WTC11 (cell line): ENCODE measurements at regions not wholly inside any gene's neighbourhood (a gene's known extent, or its start where the extent isn't known, plus 50 kb on each side); places are given as distances from the start of the nearest gene placed in this dataset.

Source experiments
- ATAC-seq: fragments of 200-7000 bp; cut with Tn5 transposase; 2 replicates; pipeline ENCODE4 v1.10.0; 2021; ENCODE audit warnings: mild to moderate bottlenecking, moderate library complexity
- CTCF ChIA-PET: fragments of 300-600 bp; sonication (Branson Sonifier 250); formaldehyde crosslinking; loops from one replicate; lab custom pipeline; 2021; ENCODE audit warnings: antibody characterized with exemption; lab: Charles Lee
- POLR2A ChIA-PET: fragments of 350-600 bp; sonication (Branson Sonifier 250); formaldehyde crosslinking; loops from one replicate; lab custom pipeline; 2021; ENCODE audit warnings: antibody characterized with exemption; lab: Charles Lee
- DNase-seq: peaks from one replicate; pipeline ENCODE4 v3.0.0; 2021; ENCODE audit warnings: low spot score
- H3K27ac Mint-ChIP-seq: 2 replicates; pipeline ENCODE4 v1.8.0; 2021; ENCODE audit warnings: mixed read lengths
- H3K27me3 Mint-ChIP-seq: 2 replicates; pipeline ENCODE4 v1.8.0; 2021; ENCODE audit warnings: low read depth, mild to moderate bottlenecking, moderate library complexity, mixed read lengths
- H3K36me3 Mint-ChIP-seq: 2 replicates; pipeline ENCODE4 v1.8.0; 2021; ENCODE audit warnings: mixed read lengths
- H3K4me1 Mint-ChIP-seq: 2 replicates; pipeline ENCODE4 v1.8.0; 2022; ENCODE audit warnings: mixed read lengths
- H3K4me3 Mint-ChIP-seq: 2 replicates; pipeline ENCODE4 v1.8.0; 2021; ENCODE audit warnings: mild to moderate bottlenecking, moderate library complexity, mixed read lengths
- H3K9me3 Mint-ChIP-seq: 2 replicates; pipeline ENCODE4 v1.8.0; 2021; ENCODE audit warnings: mixed read lengths
- ETV6 ChIP-seq: sonication (generic); formaldehyde crosslinking; IDR thresholded peaks from 2 replicates; pipeline ENCODE4 v1.8.1; 2022; ENCODE audit warnings: mild to moderate bottlenecking, missing genetic modification reagents
- GRHL2 ChIP-seq: fragments of 250-450 bp; sonication (Bioruptor Pico); IDR thresholded peaks from 2 replicates; pipeline ENCODE4 v1.8.0; 2022; ENCODE audit warnings: mild to moderate bottlenecking, moderate library complexity; ENCODE audit not compliant: insufficient replicate concordance, severe bottlenecking
- NR1H2 ChIP-seq: sonication (generic); formaldehyde crosslinking; IDR thresholded peaks from 2 replicates; pipeline ENCODE4 v1.9.0; 2021; ENCODE audit warnings: mild to moderate bottlenecking, moderate library complexity, missing genetic modification reagents
- NR2C2 ChIP-seq: sonication (generic); formaldehyde crosslinking; IDR thresholded peaks from 2 replicates; pipeline ENCODE4 v1.8.0; 2022; ENCODE audit warnings: mild to moderate bottlenecking, missing genetic modification reagents
- RELA ChIP-seq: sonication (generic); formaldehyde crosslinking; IDR thresholded peaks from 2 replicates; pipeline ENCODE4 v1.8.1; 2022; ENCODE audit warnings: missing genetic modification reagents, mild to moderate bottlenecking, borderline replicate concordance
- SMAD4 ChIP-seq: sonication (generic); formaldehyde crosslinking; IDR thresholded peaks from 2 replicates; pipeline ENCODE4 v1.8.0; 2022; ENCODE audit warnings: mild to moderate bottlenecking, missing genetic modification reagents
- SP1 ChIP-seq: sonication (generic); formaldehyde crosslinking; conservative IDR thresholded peaks from 2 replicates; pipeline ENCODE4 v1.8.1; 2022; ENCODE audit warnings: missing genetic modification reagents
- TEAD1 ChIP-seq: sonication (generic); formaldehyde crosslinking; IDR thresholded peaks from 2 replicates; pipeline ENCODE4 v1.8.0; 2022; ENCODE audit warnings: mild to moderate bottlenecking, missing genetic modification reagents
- TEAD4 ChIP-seq: sonication (generic); formaldehyde crosslinking; IDR thresholded peaks from 2 replicates; pipeline ENCODE4 v1.8.0; 2022; ENCODE audit warnings: mild to moderate bottlenecking, missing genetic modification reagents
- ZNF138 ChIP-seq: sonication (generic); formaldehyde crosslinking; conservative IDR thresholded peaks from 2 replicates; pipeline ENCODE4 v1.8.1; 2022; ENCODE audit warnings: mild to moderate bottlenecking, moderate library complexity, missing genetic modification reagents
- ZNF219 ChIP-seq: sonication (generic); formaldehyde crosslinking; IDR thresholded peaks from 2 replicates; pipeline ENCODE4 v1.8.0; 2023; ENCODE audit warnings: missing genetic modification reagents, mild to moderate bottlenecking, borderline replicate concordance
- ZNF263 ChIP-seq: sonication (generic); formaldehyde crosslinking; IDR thresholded peaks from 2 replicates; pipeline ENCODE4 v1.8.1; 2022; ENCODE audit warnings: low read depth, mild to moderate bottlenecking, moderate library complexity, missing genetic modification reagents
- TF ChIP-seq, protein P1 (sequence below): sonication (generic); formaldehyde crosslinking; IDR thresholded peaks from 2 replicates; pipeline ENCODE4 v1.8.0; 2022; ENCODE audit warnings: mild to moderate bottlenecking, missing genetic modification reagents
- TF ChIP-seq, protein P2 (sequence below): sonication (generic); formaldehyde crosslinking; IDR thresholded peaks from 2 replicates; pipeline ENCODE4 v1.8.0; 2022; ENCODE audit warnings: missing genetic modification reagents
- TF ChIP-seq, protein P3 (sequence below): sonication (generic); formaldehyde crosslinking; IDR thresholded peaks from 2 replicates; pipeline ENCODE4 v1.8.1; 2023; ENCODE audit warnings: mild to moderate bottlenecking, missing genetic modification reagents, borderline replicate concordance
- TF ChIP-seq, protein P4 (sequence below): fragments of 250-450 bp; sonication (Bioruptor Pico); IDR thresholded peaks from 2 replicates; pipeline ENCODE4 v1.9.0; 2021; ENCODE audit warnings: moderate library complexity, mild to moderate bottlenecking, inconsistent platforms, borderline replicate concordance
- TF ChIP-seq, protein P5 (sequence below): sonication (generic); formaldehyde crosslinking; IDR thresholded peaks from 2 replicates; pipeline ENCODE4 v1.8.0; 2023; ENCODE audit warnings: missing genetic modification reagents, mild to moderate bottlenecking, borderline replicate concordance

DNA sequence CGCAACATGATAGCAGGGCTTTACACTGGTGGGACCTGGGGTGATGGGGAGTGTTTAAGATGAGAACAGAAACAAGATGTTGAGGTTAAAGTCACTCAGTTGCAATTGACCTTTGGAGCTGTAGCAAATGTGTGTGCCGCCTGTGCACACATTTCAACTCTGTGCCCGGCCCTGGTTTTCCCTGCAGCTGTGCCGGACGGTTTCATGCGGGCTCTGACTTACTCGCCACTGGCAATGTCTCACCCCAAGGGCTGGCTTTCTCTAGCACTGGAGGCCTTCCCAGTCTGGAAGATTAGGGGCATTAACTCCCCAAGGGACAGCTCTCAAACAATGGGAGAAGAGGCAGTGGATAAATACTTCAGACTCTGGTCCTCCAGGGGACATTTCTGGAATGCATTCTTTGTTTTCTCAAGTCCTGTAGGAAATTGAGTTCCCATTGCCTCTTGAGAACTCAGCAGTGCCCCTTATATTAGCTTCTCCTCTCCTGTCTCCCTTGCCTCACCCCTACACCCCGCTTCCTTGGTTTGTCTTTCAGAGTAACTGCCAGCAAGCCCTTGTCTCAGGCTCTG, 152.5 kb downstream of the EDEM1 start (continued):
- TF ChIP-seq, protein P1, sequence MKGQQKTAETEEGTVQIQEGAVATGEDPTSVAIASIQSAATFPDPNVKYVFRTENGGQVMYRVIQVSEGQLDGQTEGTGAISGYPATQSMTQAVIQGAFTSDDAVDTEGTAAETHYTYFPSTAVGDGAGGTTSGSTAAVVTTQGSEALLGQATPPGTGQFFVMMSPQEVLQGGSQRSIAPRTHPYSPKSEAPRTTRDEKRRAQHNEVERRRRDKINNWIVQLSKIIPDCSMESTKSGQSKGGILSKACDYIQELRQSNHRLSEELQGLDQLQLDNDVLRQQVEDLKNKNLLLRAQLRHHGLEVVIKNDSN (CRISPR knock-in tag), result no peak
- TF ChIP-seq, protein P2, sequence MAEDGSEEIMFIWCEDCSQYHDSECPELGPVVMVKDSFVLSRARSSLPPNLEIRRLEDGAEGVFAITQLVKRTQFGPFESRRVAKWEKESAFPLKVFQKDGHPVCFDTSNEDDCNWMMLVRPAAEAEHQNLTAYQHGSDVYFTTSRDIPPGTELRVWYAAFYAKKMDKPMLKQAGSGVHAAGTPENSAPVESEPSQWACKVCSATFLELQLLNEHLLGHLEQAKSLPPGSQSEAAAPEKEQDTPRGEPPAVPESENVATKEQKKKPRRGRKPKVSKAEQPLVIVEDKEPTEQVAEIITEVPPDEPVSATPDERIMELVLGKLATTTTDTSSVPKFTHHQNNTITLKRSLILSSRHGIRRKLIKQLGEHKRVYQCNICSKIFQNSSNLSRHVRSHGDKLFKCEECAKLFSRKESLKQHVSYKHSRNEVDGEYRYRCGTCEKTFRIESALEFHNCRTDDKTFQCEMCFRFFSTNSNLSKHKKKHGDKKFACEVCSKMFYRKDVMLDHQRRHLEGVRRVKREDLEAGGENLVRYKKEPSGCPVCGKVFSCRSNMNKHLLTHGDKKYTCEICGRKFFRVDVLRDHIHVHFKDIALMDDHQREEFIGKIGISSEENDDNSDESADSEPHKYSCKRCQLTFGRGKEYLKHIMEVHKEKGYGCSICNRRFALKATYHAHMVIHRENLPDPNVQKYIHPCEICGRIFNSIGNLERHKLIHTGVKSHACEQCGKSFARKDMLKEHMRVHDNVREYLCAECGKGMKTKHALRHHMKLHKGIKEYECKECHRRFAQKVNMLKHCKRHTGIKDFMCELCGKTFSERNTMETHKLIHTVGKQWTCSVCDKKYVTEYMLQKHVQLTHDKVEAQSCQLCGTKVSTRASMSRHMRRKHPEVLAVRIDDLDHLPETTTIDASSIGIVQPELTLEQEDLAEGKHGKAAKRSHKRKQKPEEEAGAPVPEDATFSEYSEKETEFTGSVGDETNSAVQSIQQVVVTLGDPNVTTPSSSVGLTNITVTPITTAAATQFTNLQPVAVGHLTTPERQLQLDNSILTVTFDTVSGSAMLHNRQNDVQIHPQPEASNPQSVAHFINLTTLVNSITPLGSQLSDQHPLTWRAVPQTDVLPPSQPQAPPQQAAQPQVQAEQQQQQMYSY (CRISPR knock-in tag), result no peak
- TF ChIP-seq NR2C2 (no peak), ZNF219 (no peak), ZNF263 (CRISPR knock-in tag) (no peak), SP1 (CRISPR knock-in tag) (no peak), RELA (CRISPR knock-in tag) (no peak), TEAD1 (CRISPR knock-in tag) (no peak)
- TF ChIP-seq, protein P3, sequence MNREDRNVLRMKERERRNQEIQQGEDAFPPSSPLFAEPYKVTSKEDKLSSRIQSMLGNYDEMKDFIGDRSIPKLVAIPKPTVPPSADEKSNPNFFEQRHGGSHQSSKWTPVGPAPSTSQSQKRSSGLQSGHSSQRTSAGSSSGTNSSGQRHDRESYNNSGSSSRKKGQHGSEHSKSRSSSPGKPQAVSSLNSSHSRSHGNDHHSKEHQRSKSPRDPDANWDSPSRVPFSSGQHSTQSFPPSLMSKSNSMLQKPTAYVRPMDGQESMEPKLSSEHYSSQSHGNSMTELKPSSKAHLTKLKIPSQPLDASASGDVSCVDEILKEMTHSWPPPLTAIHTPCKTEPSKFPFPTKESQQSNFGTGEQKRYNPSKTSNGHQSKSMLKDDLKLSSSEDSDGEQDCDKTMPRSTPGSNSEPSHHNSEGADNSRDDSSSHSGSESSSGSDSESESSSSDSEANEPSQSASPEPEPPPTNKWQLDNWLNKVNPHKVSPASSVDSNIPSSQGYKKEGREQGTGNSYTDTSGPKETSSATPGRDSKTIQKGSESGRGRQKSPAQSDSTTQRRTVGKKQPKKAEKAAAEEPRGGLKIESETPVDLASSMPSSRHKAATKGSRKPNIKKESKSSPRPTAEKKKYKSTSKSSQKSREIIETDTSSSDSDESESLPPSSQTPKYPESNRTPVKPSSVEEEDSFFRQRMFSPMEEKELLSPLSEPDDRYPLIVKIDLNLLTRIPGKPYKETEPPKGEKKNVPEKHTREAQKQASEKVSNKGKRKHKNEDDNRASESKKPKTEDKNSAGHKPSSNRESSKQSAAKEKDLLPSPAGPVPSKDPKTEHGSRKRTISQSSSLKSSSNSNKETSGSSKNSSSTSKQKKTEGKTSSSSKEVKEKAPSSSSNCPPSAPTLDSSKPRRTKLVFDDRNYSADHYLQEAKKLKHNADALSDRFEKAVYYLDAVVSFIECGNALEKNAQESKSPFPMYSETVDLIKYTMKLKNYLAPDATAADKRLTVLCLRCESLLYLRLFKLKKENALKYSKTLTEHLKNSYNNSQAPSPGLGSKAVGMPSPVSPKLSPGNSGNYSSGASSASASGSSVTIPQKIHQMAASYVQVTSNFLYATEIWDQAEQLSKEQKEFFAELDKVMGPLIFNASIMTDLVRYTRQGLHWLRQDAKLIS (CRISPR knock-in tag), result no peak

DNA sequence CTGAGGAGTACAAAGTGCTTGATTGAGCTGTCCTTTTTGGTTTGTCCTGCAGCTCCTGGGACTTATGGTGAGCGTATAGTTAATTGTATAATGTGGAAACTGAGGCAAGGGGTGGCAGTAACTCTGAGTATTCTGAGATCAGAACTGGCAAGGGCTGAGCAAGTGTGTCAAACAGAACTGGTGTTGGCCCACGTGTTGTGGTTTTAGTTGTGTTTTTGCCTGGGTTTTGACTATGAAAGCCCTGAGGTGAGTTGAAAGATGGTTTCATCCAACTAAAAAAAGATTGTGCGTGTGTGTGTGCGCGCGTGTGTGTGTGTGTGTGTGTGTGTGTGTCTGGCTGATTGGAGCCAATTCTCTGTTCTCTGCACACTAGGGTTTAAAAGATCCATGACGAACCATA, 154.1 kb downstream of the EDEM1 start:
- Mint-ChIP-seq H3K27me3 (peaks cover 27% of the 10 kb centered on the region), H3K9me3 (peaks cover 76% of the 10 kb centered on the region), H3K27ac (no peak overlapping the region), H3K4me1 (no peaks in the 10 kb centered on the region)
- CTCF ChIA-PET, result no interaction called here
- DNase-seq (no peak), ATAC-seq (no peak)
- TF ChIP-seq NR1H2 (CRISPR knock-in tag) (no peak), TEAD4 (CRISPR knock-in tag) (no peak), ZNF138 (no peak), SMAD4 (CRISPR knock-in tag) (no peak), ETV6 (no peak), GRHL2 (CRISPR knock-in tag) (no peak)
- TF ChIP-seq, protein P4, sequence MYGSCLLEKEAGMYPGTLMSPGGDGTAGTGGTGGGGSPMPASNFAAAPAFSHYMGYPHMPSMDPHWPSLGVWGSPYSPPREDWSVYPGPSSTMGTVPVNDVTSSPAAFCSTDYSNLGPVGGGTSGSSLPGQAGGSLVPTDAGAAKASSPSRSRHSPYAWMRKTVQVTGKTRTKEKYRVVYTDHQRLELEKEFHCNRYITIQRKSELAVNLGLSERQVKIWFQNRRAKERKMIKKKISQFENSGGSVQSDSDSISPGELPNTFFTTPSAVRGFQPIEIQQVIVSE (CRISPR knock-in tag), result no peak
- TF ChIP-seq, protein P5, sequence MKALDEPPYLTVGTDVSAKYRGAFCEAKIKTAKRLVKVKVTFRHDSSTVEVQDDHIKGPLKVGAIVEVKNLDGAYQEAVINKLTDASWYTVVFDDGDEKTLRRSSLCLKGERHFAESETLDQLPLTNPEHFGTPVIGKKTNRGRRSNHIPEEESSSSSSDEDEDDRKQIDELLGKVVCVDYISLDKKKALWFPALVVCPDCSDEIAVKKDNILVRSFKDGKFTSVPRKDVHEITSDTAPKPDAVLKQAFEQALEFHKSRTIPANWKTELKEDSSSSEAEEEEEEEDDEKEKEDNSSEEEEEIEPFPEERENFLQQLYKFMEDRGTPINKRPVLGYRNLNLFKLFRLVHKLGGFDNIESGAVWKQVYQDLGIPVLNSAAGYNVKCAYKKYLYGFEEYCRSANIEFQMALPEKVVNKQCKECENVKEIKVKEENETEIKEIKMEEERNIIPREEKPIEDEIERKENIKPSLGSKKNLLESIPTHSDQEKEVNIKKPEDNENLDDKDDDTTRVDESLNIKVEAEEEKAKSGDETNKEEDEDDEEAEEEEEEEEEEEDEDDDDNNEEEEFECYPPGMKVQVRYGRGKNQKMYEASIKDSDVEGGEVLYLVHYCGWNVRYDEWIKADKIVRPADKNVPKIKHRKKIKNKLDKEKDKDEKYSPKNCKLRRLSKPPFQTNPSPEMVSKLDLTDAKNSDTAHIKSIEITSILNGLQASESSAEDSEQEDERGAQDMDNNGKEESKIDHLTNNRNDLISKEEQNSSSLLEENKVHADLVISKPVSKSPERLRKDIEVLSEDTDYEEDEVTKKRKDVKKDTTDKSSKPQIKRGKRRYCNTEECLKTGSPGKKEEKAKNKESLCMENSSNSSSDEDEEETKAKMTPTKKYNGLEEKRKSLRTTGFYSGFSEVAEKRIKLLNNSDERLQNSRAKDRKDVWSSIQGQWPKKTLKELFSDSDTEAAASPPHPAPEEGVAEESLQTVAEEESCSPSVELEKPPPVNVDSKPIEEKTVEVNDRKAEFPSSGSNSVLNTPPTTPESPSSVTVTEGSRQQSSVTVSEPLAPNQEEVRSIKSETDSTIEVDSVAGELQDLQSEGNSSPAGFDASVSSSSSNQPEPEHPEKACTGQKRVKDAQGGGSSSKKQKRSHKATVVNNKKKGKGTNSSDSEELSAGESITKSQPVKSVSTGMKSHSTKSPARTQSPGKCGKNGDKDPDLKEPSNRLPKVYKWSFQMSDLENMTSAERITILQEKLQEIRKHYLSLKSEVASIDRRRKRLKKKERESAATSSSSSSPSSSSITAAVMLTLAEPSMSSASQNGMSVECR, result no peak
- TF ChIP-seq, all 79 proteins: peak for 0
- POLR2A ChIA-PET, result no interaction called here
- H3K36me3 Mint-ChIP-seq, result peaks cover 24% of the 10 kb centered on the region
- H3K4me3 Mint-ChIP-seq, result no peak overlapping the region
